ENCODE measurements at regions not wholly inside any gene's neighbourhood (a gene's known extent, or its start where the extent isn't known, plus 50 kb on each side); places are given as distances from the start of the nearest gene placed in this dataset.

DNA sequence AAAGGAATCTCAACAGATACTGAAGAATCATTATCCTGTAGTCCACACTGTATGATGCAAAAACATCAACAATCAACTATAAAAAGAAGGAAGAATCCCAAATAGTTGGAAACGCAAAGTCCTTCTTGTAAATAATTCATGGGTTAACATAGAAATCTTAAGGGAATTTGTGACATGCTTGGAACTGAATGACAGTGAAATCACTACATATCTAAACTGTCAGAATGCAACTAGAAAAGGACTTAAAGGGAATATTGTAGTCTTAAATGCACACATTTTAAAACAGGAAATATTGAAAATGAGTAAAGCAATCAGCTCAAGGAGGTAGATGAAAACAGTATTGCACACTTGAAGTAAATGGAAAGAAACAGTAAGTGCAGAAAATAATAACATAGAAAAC is 147.6 kb upstream of the MPPED2 start:
- RAD21 ChIA-PET (ENCODE audit: unreplicated experiment) = no interaction called here
- no TSS peak for BruUV-seq (replicated peaks)
- no peaks in the 10 kb centered on the region for H3K79me2 ChIP-seq (ENCODE audit: control insufficient read depth, insufficient read depth, low read length)
- no peak overlapping the region for H3K9ac ChIP-seq (ENCODE audit: control insufficient read depth, insufficient read depth, low read length)
- no peaks in the 10 kb centered on the region for H3K9me3 ChIP-seq (replicated peaks; ENCODE audit: control insufficient read depth, insufficient read depth, low read length)
- no peaks in the 10 kb centered on the region for H4K20me1 ChIP-seq (ENCODE audit: control insufficient read depth, insufficient read depth)
- in situ Hi-C loops (cut with MboI) = no loop called here
- WGBS (ENCODE audit: insufficient coverage, insufficient replicate concordance, low lambda C conversion rate, missing lambda C conversion rate) = 81% methylated on average over 1 of the region's 1 CpG
- POLR2A ChIA-PET = interaction anchor here (0.5 kb wide), 1 partner anchor 12 kb away, joined by 5 read pairs; no protein-coding TSS in a partner anchor
- H3K27me3 ChIP-seq (replicated peaks in 1 of 2; ENCODE audit: control insufficient read depth in 2 of 2, insufficient read depth in 2 of 2, low read length in 1 of 2) = no peaks in the 10 kb centered on the region
- H3K4me1 ChIP-seq (ENCODE audit: control insufficient read depth, insufficient read depth, low read length) = no peaks in the 10 kb centered on the region
- no peaks in the 10 kb centered on the region for H3K36me3 ChIP-seq (ENCODE audit: control insufficient read depth in 2 of 2, insufficient read depth in 2 of 2, low read length in 1 of 2)
- no peak overlapping the region for H3K27ac ChIP-seq (ENCODE audit: control insufficient read depth, insufficient read depth)
- no peak for TF ChIP-seq NFYA (IDR thresholded peaks at IDR 0.05; ENCODE audit: borderline replicate concordance, low read depth, low read length)
- no peak for TF ChIP-seq CBX3 (IDR thresholded peaks at IDR 0.05; ENCODE audit: borderline replicate concordance, low read depth)
- FAIRE-seq = no peak
- ATAC-seq = no peak
- intact Hi-C loops (cut with micrococcal nuclease; ENCODE audit: unreplicated experiment) = no loop called here
- H3K4me3 ChIP-seq = no peak overlapping the region
- CTCF ChIA-PET = no interaction called here
- no peak for DNase-seq (ENCODE audit: low read depth, low spot score)
- SMC1A ChIA-PET (ENCODE audit: uncharacterized antibody, unreplicated experiment) = no interaction called here
- H2AFZ ChIP-seq (ENCODE audit: control insufficient read depth, low read depth, low read length) = no peak overlapping the region
- no peak overlapping the region for H3K4me2 ChIP-seq (ENCODE audit: control insufficient read depth, insufficient read depth)

DNA sequence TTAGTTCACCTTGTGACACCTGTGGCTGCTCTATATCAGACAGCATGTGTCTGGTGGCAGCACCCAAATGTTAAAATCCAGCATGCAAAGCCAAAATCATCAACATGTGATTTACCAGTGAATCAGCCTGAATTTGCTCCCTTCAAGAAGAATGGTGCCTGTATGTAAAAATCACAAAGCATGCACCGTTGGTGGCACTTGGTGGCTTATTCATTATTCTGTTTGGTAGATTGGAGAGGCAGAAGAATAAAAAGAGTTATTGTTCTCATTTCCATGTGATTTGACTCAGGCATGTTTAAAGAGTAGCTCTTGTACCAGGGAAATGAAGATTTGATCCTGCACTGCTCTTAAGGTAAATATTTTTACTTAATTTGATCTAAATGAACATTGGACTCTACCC is 143.9 kb upstream of the MPPED2 start:
- CTCF ChIA-PET = no interaction called here
- no peak overlapping the region for H2AFZ ChIP-seq (ENCODE audit: control insufficient read depth, low read depth, low read length)
- FAIRE-seq = no peak
- no peak overlapping the region for H3K4me2 ChIP-seq (ENCODE audit: control insufficient read depth, insufficient read depth)
- POLR2A ChIA-PET = no interaction called here
- no peaks in the 10 kb centered on the region for H4K20me1 ChIP-seq (ENCODE audit: control insufficient read depth, insufficient read depth)
- no peaks in the 10 kb centered on the region for H3K27me3 ChIP-seq (replicated peaks in 1 of 2; ENCODE audit: control insufficient read depth in 2 of 2, insufficient read depth in 2 of 2, low read length in 1 of 2)
- ATAC-seq = no peak
- no peak overlapping the region for H3K4me3 ChIP-seq
- BruUV-seq (replicated peaks) = no TSS peak
- H3K27ac ChIP-seq (ENCODE audit: control insufficient read depth, insufficient read depth) = no peak overlapping the region
- no peaks in the 10 kb centered on the region for H3K4me1 ChIP-seq (ENCODE audit: control insufficient read depth, insufficient read depth, low read length)
- no peaks in the 10 kb centered on the region for H3K9me3 ChIP-seq (replicated peaks; ENCODE audit: control insufficient read depth, insufficient read depth, low read length)
- TF ChIP-seq SMC3 (IDR thresholded peaks at IDR 0.05; ENCODE audit: borderline replicate concordance, low read length) (no peak), SIX5 (IDR thresholded peaks at IDR 0.05; ENCODE audit: low read depth, low read length, severe bottlenecking) (no peak), SREBF1 (IDR thresholded peaks at IDR 0.05; ENCODE audit: low read length) (no peak), EZH2 (IDR thresholded peaks at IDR 0.05; ENCODE audit: borderline replicate concordance, control insufficient read depth, low read depth, low read length) (no peak), MYC (IDR thresholded peaks at IDR 0.05; ENCODE audit: insufficient read depth, insufficient read length, insufficient replicate concordance, low read length, severe bottlenecking) (no peak), CBFB (IDR thresholded peaks at IDR 0.05; ENCODE audit: low read depth) (no peak)
- SMC1A ChIA-PET (ENCODE audit: uncharacterized antibody, unreplicated experiment) = interaction anchor here (1.3 kb wide), 1 partner anchor 27 kb away, joined by 3 read pairs; no protein-coding TSS in a partner anchor
- in situ Hi-C loops (cut with MboI) (no loop called here), intact Hi-C loops (cut with micrococcal nuclease; ENCODE audit: unreplicated experiment) (no loop called here)
- H3K9ac ChIP-seq (ENCODE audit: control insufficient read depth, insufficient read depth, low read length) = no peak overlapping the region
- RAD21 ChIA-PET (ENCODE audit: unreplicated experiment) = no interaction called here
- no peaks in the 10 kb centered on the region for H3K79me2 ChIP-seq (ENCODE audit: control insufficient read depth, insufficient read depth, low read length)
- 0% methylated on average over 1 of the region's 1 CpG for WGBS (ENCODE audit: insufficient coverage, insufficient replicate concordance, low lambda C conversion rate, missing lambda C conversion rate)
- DNase-seq (ENCODE audit: low read depth, low spot score) = no peak
- H3K36me3 ChIP-seq (ENCODE audit: control insufficient read depth in 2 of 2, insufficient read depth in 2 of 2, low read length in 1 of 2) = no peaks in the 10 kb centered on the region

Data from GM12878 (cell line).